GM20000 (cell line): ENCODE measurements at regions not wholly inside any gene's neighbourhood (a gene's known extent, or its start where the extent isn't known, plus 50 kb on each side); places are given as distances from the start of the nearest gene placed in this dataset.

Source experiments
- DNase-seq: peaks from one replicate; pipeline ENCODE4 v3.0.0; 2012; ENCODE audit warnings: low spot score
- CTCF ChIP-seq: IDR thresholded peaks from 2 replicates; pipeline ENCODE4 v1.5.1; 2012; ENCODE audit warnings: mild to moderate bottlenecking, control low read depth; ENCODE audit errors: extremely low read depth, missing control alignments

GRCh38 chr15:95940431-95940985, 390.0 kb upstream of the NR2F2 start:
- DNase-seq, result no peak

GRCh38 chr15:95944193-95944592, 386.3 kb upstream of the NR2F2 start:
- no peak for DNase-seq
- no peak for TF ChIP-seq CTCF

More at GRCh38 chr15:95940431-95940985, 390.0 kb upstream of the NR2F2 start:
- no peak for TF ChIP-seq CTCF

GRCh38 chr15:95944661-95945255, 385.7 kb upstream of the NR2F2 start:
- no peak for TF ChIP-seq CTCF
- no peak for DNase-seq

- no peak for TF ChIP-seq CTCF
- DNase-seq, result no peak
Observed at GRCh38 chr15:95946241-95946640, 384.3 kb upstream of the NR2F2 start.

- DNase-seq, result no peak
Observed at GRCh38 chr15:95946926-95947325, 383.6 kb upstream of the NR2F2 start.

GRCh38 chr15:95948411-95948810, 382.1 kb upstream of the NR2F2 start:
- TF ChIP-seq CTCF, result no peak
- DNase-seq, result no peak

More at GRCh38 chr15:95946926-95947325, 383.6 kb upstream of the NR2F2 start:
- TF ChIP-seq CTCF, result no peak

GRCh38 chr15:95953032-95953431, 377.5 kb upstream of the NR2F2 start:
- TF ChIP-seq CTCF, result no peak

More at GRCh38 chr15:95953032-95953431, 377.5 kb upstream of the NR2F2 start:
- DNase-seq, result no peak
